BLaER1 treated with 17β-estradiol and CSF1 and Interleukin-3, amounts not matched to agents 10 nM and 100 nM (cell line): ENCODE measurements at regions not wholly inside any gene's neighbourhood (a gene's known extent, or its start where the extent isn't known, plus 50 kb on each side); places are given as distances from the start of the nearest gene placed in this dataset.
"Not testable (repeated sequence)": the region's sequence is repeated elsewhere in the genome, so short reads cannot be mapped to it uniquely, and the experiment has no call there.

ENCODE experiments used
- H3K27ac ChIP-seq, 11 experiments: shearing (Covaris generic); formaldehyde crosslinking; 2 replicates each; pipeline ENCODE4 v1.8.1; 2022
- H3K27me3 ChIP-seq, 11 experiments: shearing (Covaris generic); formaldehyde crosslinking; 2 replicates each; pipeline ENCODE4 v1.8.1; 2022
- H3K36me3 ChIP-seq, 11 experiments: shearing (Covaris generic); formaldehyde crosslinking; 2 replicates each; pipeline ENCODE4 v1.8.1; 2022
- H3K4me1 ChIP-seq, 10 experiments: shearing (Covaris generic); formaldehyde crosslinking; 2 replicates each; pipeline ENCODE4 v1.8.1; 2022
- H3K4me2 ChIP-seq, 11 experiments: shearing (Covaris generic); formaldehyde crosslinking; 2 replicates each; pipeline ENCODE4 v1.8.1; 2022
- H3K4me3 ChIP-seq, 10 experiments: shearing (Covaris generic); formaldehyde crosslinking; 2 replicates each; pipeline ENCODE4 v1.8.1; 2022
- H3K9ac ChIP-seq, 11 experiments: shearing (Covaris generic); formaldehyde crosslinking; 2 replicates each; pipeline ENCODE4 v1.8.1; 2022
- H3K9me3 ChIP-seq, 11 experiments: shearing (Covaris generic); formaldehyde crosslinking; replicated peaks in 1 of 11; 2 replicates each; pipeline ENCODE4 v1.8.1; 2022
- H4K20me1 ChIP-seq, 11 experiments: shearing (Covaris generic); formaldehyde crosslinking; 2 replicates each; pipeline ENCODE4 v1.8.1; 2022

GRCh38 chr16:88233621-88234420, 148.9 kb upstream of the ZNF469 start:
- not testable (repeated sequence) for H3K4me2 ChIP-seq, H3K4me3 ChIP-seq, H3K9ac ChIP-seq, H3K9me3 ChIP-seq, H4K20me1 ChIP-seq, H3K27ac ChIP-seq, H3K36me3 ChIP-seq
- peaks cover 0 to 26% (median 9%) of the 10 kb centered on the region in 11 experiments; a peak in 10 of 22 replicates for H3K27me3 ChIP-seq
- peaks cover 0 to 20% (median 10%) of the 10 kb centered on the region in 10 experiments; a peak in 16 of 20 replicates for H3K4me1 ChIP-seq

- Histone ChIP-seq H3K4me1 (peaks cover 0 to 20% (median 10%) of the 10 kb centered on the region in 10 experiments; a peak in 16 of 20 replicates), H3K27me3 (peaks cover 0 to 26% (median 9%) of the 10 kb centered on the region in 11 experiments; a peak in 10 of 22 replicates)
- not testable (repeated sequence) for H4K20me1 ChIP-seq, H3K27ac ChIP-seq, H3K9me3 ChIP-seq, H3K36me3 ChIP-seq, H3K9ac ChIP-seq, H3K4me3 ChIP-seq, H3K4me2 ChIP-seq
Measured at GRCh38 chr16:88234421-88235271, 148.1 kb upstream of the ZNF469 start.

- not testable (repeated sequence) for H3K4me3 ChIP-seq, H3K9me3 ChIP-seq, H3K4me2 ChIP-seq, H3K27ac ChIP-seq, H3K9ac ChIP-seq, H3K36me3 ChIP-seq, H4K20me1 ChIP-seq
- peaks cover 0 to 16% (median 9%) of the 10 kb centered on the region in 11 experiments; a peak in 10 of 22 replicates for H3K27me3 ChIP-seq
- peaks cover 2 to 28% (median 8%) of the 10 kb centered on the region in 10 experiments; a peak in 18 of 20 replicates for H3K4me1 ChIP-seq
Measured at GRCh38 chr16:88235691-88236090, 147.1 kb upstream of the ZNF469 start.

GRCh38 chr16:88236229-88236628, 146.5 kb upstream of the ZNF469 start:
- H3K9ac ChIP-seq, H4K20me1 ChIP-seq, H3K36me3 ChIP-seq, H3K27ac ChIP-seq, H3K4me3 ChIP-seq, H3K9me3 ChIP-seq, H3K4me2 ChIP-seq: not testable (repeated sequence)
- H3K4me1 ChIP-seq = peaks cover 7 to 31% (median 14%) of the 10 kb centered on the region in 10 experiments; a peak in 17 of 20 replicates
- H3K27me3 ChIP-seq = peaks cover 0 to 15% (median 9%) of the 10 kb centered on the region in 11 experiments; a peak in 9 of 22 replicates

GRCh38 chr16:88237314-88237713, 145.4 kb upstream of the ZNF469 start:
- H3K4me3 ChIP-seq, H3K27ac ChIP-seq, H3K9me3 ChIP-seq, H3K36me3 ChIP-seq, H4K20me1 ChIP-seq, H3K9ac ChIP-seq, H3K4me2 ChIP-seq: not testable (repeated sequence)
- Histone ChIP-seq H3K4me1 (peaks cover 11 to 31% (median 16%) of the 10 kb centered on the region in 10 experiments; a peak in 17 of 20 replicates), H3K27me3 (peaks cover 0 to 15% (median 9%) of the 10 kb centered on the region in 11 experiments; a peak in 9 of 22 replicates)

- H3K9ac ChIP-seq, H3K4me3 ChIP-seq, H3K36me3 ChIP-seq, H3K9me3 ChIP-seq, H3K27ac ChIP-seq, H4K20me1 ChIP-seq: not testable (repeated sequence)
- peaks cover 0 to 15% (median 9%) of the 10 kb centered on the region in 11 experiments; a peak in 9 of 22 replicates for H3K27me3 ChIP-seq
- peak overlapping the region in 5 of 11 experiments; percentile 55 to 76 (median 68); a peak in 9 of 22 replicates for H3K4me2 ChIP-seq
- H3K4me1 ChIP-seq = peaks cover 11 to 26% (median 16%) of the 10 kb centered on the region in 10 experiments; a peak in 17 of 20 replicates
Measured at GRCh38 chr16:88237761-88238415, 144.9 kb upstream of the ZNF469 start.

GRCh38 chr16:88238732-88239274, 144.0 kb upstream of the ZNF469 start:
- not testable (repeated sequence) for H3K27ac ChIP-seq, H3K9ac ChIP-seq, H3K9me3 ChIP-seq, H3K36me3 ChIP-seq, H3K4me3 ChIP-seq, H4K20me1 ChIP-seq
- Histone ChIP-seq H3K4me1 (peaks cover 11 to 24% (median 16%) of the 10 kb centered on the region in 10 experiments; a peak in 17 of 20 replicates), H3K27me3 (peaks cover 0 to 15% (median 9%) of the 10 kb centered on the region in 11 experiments; a peak in 9 of 22 replicates), H3K4me2 (peak overlapping the region in 7 of 11 experiments; percentile 18 to 76 (median 56); a peak in 13 of 22 replicates)

GRCh38 chr16:88240118-88240517, 142.6 kb upstream of the ZNF469 start:
- Histone ChIP-seq H3K4me2 (peak overlapping the region in 4 of 11 experiments; percentile 46 to 62 (median 60); a peak in 8 of 22 replicates), H3K4me1 (peaks cover 11 to 26% (median 16%) of the 10 kb centered on the region in 10 experiments; a peak in 17 of 20 replicates), H3K27me3 (peaks cover 0 to 15% (median 9%) of the 10 kb centered on the region in 11 experiments; a peak in 9 of 22 replicates)
- not testable (repeated sequence) for H3K9ac ChIP-seq, H3K9me3 ChIP-seq, H3K36me3 ChIP-seq, H3K4me3 ChIP-seq, H3K27ac ChIP-seq, H4K20me1 ChIP-seq

- Histone ChIP-seq H3K4me1 (peaks cover 11 to 33% (median 16%) of the 10 kb centered on the region in 10 experiments; a peak in 17 of 20 replicates), H3K4me2 (peak overlapping the region; percentile 31 to 62 (median 52); a peak in 21 of 22 replicates), H3K27me3 (peaks cover 0 to 15% (median 9%) of the 10 kb centered on the region in 11 experiments; a peak in 9 of 22 replicates)
- not testable (repeated sequence) for H3K27ac ChIP-seq, H4K20me1 ChIP-seq, H3K9ac ChIP-seq, H3K4me3 ChIP-seq, H3K9me3 ChIP-seq, H3K36me3 ChIP-seq
Measured at GRCh38 chr16:88240776-88241175, 142.0 kb upstream of the ZNF469 start.

- H3K9me3 ChIP-seq, H3K9ac ChIP-seq, H3K4me3 ChIP-seq, H3K27ac ChIP-seq, H3K36me3 ChIP-seq, H4K20me1 ChIP-seq: not testable (repeated sequence)
- H3K4me2 ChIP-seq = peak overlapping the region in 8 of 11 experiments; percentile 31 to 62 (median 50); a peak in 7 of 22 replicates
- H3K27me3 ChIP-seq = peaks cover 0 to 15% (median 9%) of the 10 kb centered on the region in 11 experiments; a peak in 9 of 22 replicates
- peaks cover 11 to 35% (median 16%) of the 10 kb centered on the region in 10 experiments; a peak in 17 of 20 replicates for H3K4me1 ChIP-seq
Measured at GRCh38 chr16:88241404-88242311, 141.1 kb upstream of the ZNF469 start.
